A673 (cell line): ENCODE measurements at regions not wholly inside any gene's neighbourhood (a gene's known extent, or its start where the extent isn't known, plus 50 kb on each side); places are given as distances from the start of the nearest gene placed in this dataset.

Experiments used
- BruUV-seq: library from RNA; stranded (reverse); fragments of 400-500 nt; replicated peaks from 2 replicates; lab custom pipeline; 2021; lab: Mats Ljungman, UMichigan
- CTCF ChIA-PET: fragments of 300-600 bp; sonication (Branson Sonifier 250); formaldehyde crosslinking; loops from one replicate; lab custom pipeline; 2022; ENCODE audit warnings: antibody characterized with exemption; lab: Charles Lee
- POLR2A ChIA-PET: fragments of 300-600 bp; sonication (Branson Sonifier 250); formaldehyde crosslinking; loops from one replicate; lab custom pipeline; 2022; ENCODE audit warnings: antibody characterized with exemption; ENCODE audit not compliant: low non-redundant PET; lab: Charles Lee
- DNase-seq: peaks from one replicate; pipeline ENCODE4 v3.0.0-alpha.2; 2015; ENCODE audit warnings: low spot score
- H3K27ac ChIP-seq: fragments of 200-600 bp; sonication (generic); 2 replicates; pipeline ENCODE4 v1.5.1; 2016; ENCODE audit warnings: mixed run types, low read depth, mild to moderate bottlenecking, mixed read lengths, antibody characterized with exemption, low read length; ENCODE audit not compliant: poor library complexity, severe bottlenecking
- H3K27me3 ChIP-seq: fragments of 200-600 bp; sonication (generic); replicated peaks from 2 replicates; pipeline ENCODE4 v1.6.1; 2017; ENCODE audit warnings: mixed run types, low read depth, mild to moderate bottlenecking, mixed read lengths, antibody characterized with exemption, low read length; ENCODE audit not compliant: insufficient read depth, poor library complexity
- H3K36me3 ChIP-seq: fragments of 200-600 bp; sonication (generic); 2 replicates; pipeline ENCODE4 v1.6.1; 2016; ENCODE audit warnings: mixed run types, mild to moderate bottlenecking, mixed read lengths, antibody characterized with exemption, low read length; ENCODE audit not compliant: insufficient read depth, poor library complexity, severe bottlenecking
- H3K4me1 ChIP-seq: fragments of 200-600 bp; sonication (generic); 2 replicates; pipeline ENCODE4 v1.6.1; 2017; ENCODE audit warnings: mixed run types, mild to moderate bottlenecking, mixed read lengths, antibody characterized with exemption, low read length; ENCODE audit not compliant: insufficient read depth, poor library complexity, severe bottlenecking
- H3K4me3 ChIP-seq: fragments of 200-600 bp; sonication (generic); 2 replicates; pipeline ENCODE4 v1.5.1; 2016; ENCODE audit warnings: low read depth, mixed run types, mild to moderate bottlenecking, mixed read lengths, low read length; ENCODE audit not compliant: poor library complexity, severe bottlenecking
- H3K9me3 ChIP-seq: fragments of 200-600 bp; sonication (generic); 2 replicates; pipeline ENCODE4 v1.6.1; 2016; ENCODE audit warnings: mixed run types, low read depth, mild to moderate bottlenecking, mixed read lengths, antibody characterized with exemption, low read length; ENCODE audit not compliant: poor library complexity, severe bottlenecking
- CTCF ChIP-seq: fragments of 300-800, 200-600 bp; sonication (generic); conservative IDR thresholded peaks from 2 replicates; pipeline ENCODE4 v1.5.1; 2017; ENCODE audit warnings: low read depth, mild to moderate bottlenecking, antibody characterized with exemption, low read length, moderate library complexity, mixed read lengths
- EZH2 ChIP-seq: fragments of 200-600 bp; sonication (generic); IDR thresholded peaks from 2 replicates; pipeline ENCODE4 v1.6.1; 2017; ENCODE audit warnings: borderline replicate concordance, low read depth, mild to moderate bottlenecking, mixed read lengths, antibody characterized with exemption, low read length; ENCODE audit not compliant: poor library complexity, severe bottlenecking
- intact Hi-C: fragments of 100-400 bp; cut with micrococcal nuclease; formaldehyde crosslinking; loops from one replicate; pipeline ENCODE4 v1.10.0; 2022; ENCODE audit not compliant: unreplicated experiment

GRCh38 chr5:173667702-173668101 is 51.3 kb upstream of the BOD1 start:
- H3K9me3 ChIP-seq = no peaks in the 10 kb centered on the region
- no peaks in the 10 kb centered on the region for H3K36me3 ChIP-seq
- peaks cover 9% of the 10 kb centered on the region for H3K27me3 ChIP-seq
- POLR2A ChIA-PET = no interaction called here
- CTCF ChIA-PET = no interaction called here
- no peak overlapping the region for H3K27ac ChIP-seq
- no peak for TF ChIP-seq CTCF
- no peak for TF ChIP-seq EZH2
- H3K4me1 ChIP-seq = no peaks in the 10 kb centered on the region
- intact Hi-C loops = no loop called here
- no peak overlapping the region for H3K4me3 ChIP-seq
- BruUV-seq = no TSS peak
- no peak for DNase-seq

- no peaks in the 10 kb centered on the region for H3K9me3 ChIP-seq
- no peak overlapping the region for H3K4me3 ChIP-seq
- peaks cover 9% of the 10 kb centered on the region for H3K27me3 ChIP-seq
- intact Hi-C loops = no loop called here
- H3K4me1 ChIP-seq = no peaks in the 10 kb centered on the region
- no peak for DNase-seq
- TF ChIP-seq CTCF = no peak
- no peak for TF ChIP-seq EZH2
- CTCF ChIA-PET = no interaction called here
- BruUV-seq = no TSS peak
- POLR2A ChIA-PET = no interaction called here
- H3K36me3 ChIP-seq = no peaks in the 10 kb centered on the region
- H3K27ac ChIP-seq = no peak overlapping the region
These were observed 51.9 kb upstream of the BOD1 start for GRCh38 chr5:173668245-173668800.

GRCh38 chr5:173668910-173669309 is 52.5 kb upstream of the BOD1 start:
- Histone ChIP-seq H3K4me3 (no peak overlapping the region), H3K27me3 (peaks cover 9% of the 10 kb centered on the region), H3K9me3 (no peaks in the 10 kb centered on the region), H3K27ac (no peak overlapping the region), H3K4me1 (no peaks in the 10 kb centered on the region), H3K36me3 (no peaks in the 10 kb centered on the region)
- BruUV-seq = no TSS peak
- intact Hi-C loops = no loop called here
- no peak for DNase-seq
- ChIA-PET POLR2A (no interaction called here), CTCF (no interaction called here)
- no peak for TF ChIP-seq CTCF
- TF ChIP-seq EZH2 = no peak
